ENCODE measurements at regions not wholly inside any gene's neighbourhood (a gene's known extent, or its start where the extent isn't known, plus 50 kb on each side); places are given as distances from the start of the nearest gene placed in this dataset.

GRCh38 chr2:8537562-8538155, 144.2 kb upstream of the ID2 start:
- no peak for DNase-seq
- no peaks in the 10 kb centered on the region for H3K4me1 Mint-ChIP-seq (ENCODE audit: low read depth, unreplicated experiment)

GRCh38 chr2:8538531-8538930, 143.3 kb upstream of the ID2 start:
- Mint-ChIP-seq H3K27me3 (ENCODE audit: unreplicated experiment) (peaks cover 7% of the 10 kb centered on the region), H3K27ac (ENCODE audit: unreplicated experiment) (no peak overlapping the region), H3K4me3 (ENCODE audit: unreplicated experiment) (no peak overlapping the region), H3K4me1 (ENCODE audit: low read depth, unreplicated experiment) (no peaks in the 10 kb centered on the region), H3K9me3 (ENCODE audit: unreplicated experiment) (peaks cover 1% of the 10 kb centered on the region), H3K36me3 (ENCODE audit: unreplicated experiment) (peaks cover 4% of the 10 kb centered on the region)
- TF ChIP-seq, protein P1, sequence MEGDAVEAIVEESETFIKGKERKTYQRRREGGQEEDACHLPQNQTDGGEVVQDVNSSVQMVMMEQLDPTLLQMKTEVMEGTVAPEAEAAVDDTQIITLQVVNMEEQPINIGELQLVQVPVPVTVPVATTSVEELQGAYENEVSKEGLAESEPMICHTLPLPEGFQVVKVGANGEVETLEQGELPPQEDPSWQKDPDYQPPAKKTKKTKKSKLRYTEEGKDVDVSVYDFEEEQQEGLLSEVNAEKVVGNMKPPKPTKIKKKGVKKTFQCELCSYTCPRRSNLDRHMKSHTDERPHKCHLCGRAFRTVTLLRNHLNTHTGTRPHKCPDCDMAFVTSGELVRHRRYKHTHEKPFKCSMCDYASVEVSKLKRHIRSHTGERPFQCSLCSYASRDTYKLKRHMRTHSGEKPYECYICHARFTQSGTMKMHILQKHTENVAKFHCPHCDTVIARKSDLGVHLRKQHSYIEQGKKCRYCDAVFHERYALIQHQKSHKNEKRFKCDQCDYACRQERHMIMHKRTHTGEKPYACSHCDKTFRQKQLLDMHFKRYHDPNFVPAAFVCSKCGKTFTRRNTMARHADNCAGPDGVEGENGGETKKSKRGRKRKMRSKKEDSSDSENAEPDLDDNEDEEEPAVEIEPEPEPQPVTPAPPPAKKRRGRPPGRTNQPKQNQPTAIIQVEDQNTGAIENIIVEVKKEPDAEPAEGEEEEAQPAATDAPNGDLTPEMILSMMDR (IDR thresholded peaks at IDR 0.05; ENCODE audit: partially characterized antibody, unreplicated experiment) = no peak
- DNase-seq = no peak

More at GRCh38 chr2:8537562-8538155, 144.2 kb upstream of the ID2 start:
- Mint-ChIP-seq H3K4me3 (ENCODE audit: unreplicated experiment) (no peak overlapping the region), H3K27ac (ENCODE audit: unreplicated experiment) (no peak overlapping the region), H3K36me3 (ENCODE audit: unreplicated experiment) (peaks cover 4% of the 10 kb centered on the region), H3K9me3 (ENCODE audit: unreplicated experiment) (peaks cover 1% of the 10 kb centered on the region), H3K27me3 (ENCODE audit: unreplicated experiment) (peaks cover 11% of the 10 kb centered on the region)
- TF ChIP-seq, protein P1 (IDR thresholded peaks at IDR 0.05; ENCODE audit: partially characterized antibody, unreplicated experiment) = no peak

DNA sequence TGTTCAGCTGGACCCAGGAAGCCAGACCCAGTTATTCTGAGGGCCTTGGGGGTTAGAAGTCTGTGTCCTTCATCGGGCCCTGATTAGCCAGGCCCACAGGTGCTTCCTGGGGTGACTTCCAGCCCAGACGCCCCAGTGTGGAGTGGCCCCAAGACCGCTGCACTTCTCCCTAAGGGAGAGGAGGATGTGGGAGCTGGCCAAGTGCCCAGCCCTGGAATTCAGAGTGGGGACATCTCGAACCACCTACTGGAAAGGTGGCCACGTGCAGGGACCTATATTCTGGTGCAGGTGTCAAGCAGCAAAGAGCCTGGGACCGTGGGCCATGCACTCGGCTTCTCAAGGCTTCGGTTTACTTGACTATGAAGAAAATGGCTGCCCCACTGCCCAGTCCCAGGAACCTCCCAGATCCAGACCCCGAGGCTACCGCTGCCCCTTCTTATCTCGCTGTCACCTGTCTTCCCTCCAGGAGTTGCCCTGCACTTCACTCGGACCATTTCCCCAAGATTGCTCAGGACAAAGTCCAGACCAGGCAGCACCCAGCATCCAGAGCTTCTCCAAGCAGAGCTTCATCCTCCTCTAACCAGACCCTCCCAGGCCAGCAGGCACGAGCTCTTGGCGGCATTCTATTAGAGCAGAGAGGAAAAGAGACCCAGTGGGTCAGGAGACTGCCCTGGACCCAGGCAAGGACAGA, 142.8 kb upstream of the ID2 start:
- H3K27ac Mint-ChIP-seq (ENCODE audit: unreplicated experiment) = no peak overlapping the region
- H3K9me3 Mint-ChIP-seq (ENCODE audit: unreplicated experiment) = peaks cover 1% of the 10 kb centered on the region
- H3K27me3 Mint-ChIP-seq (ENCODE audit: unreplicated experiment) = peaks cover 6% of the 10 kb centered on the region
- peaks cover 4% of the 10 kb centered on the region for H3K36me3 Mint-ChIP-seq (ENCODE audit: unreplicated experiment)
- H3K4me3 Mint-ChIP-seq (ENCODE audit: unreplicated experiment) = no peak overlapping the region
- TF ChIP-seq, protein P1 (IDR thresholded peaks at IDR 0.05; ENCODE audit: partially characterized antibody, unreplicated experiment) = no peak
- peaks cover 2% of the 10 kb centered on the region for H3K4me1 Mint-ChIP-seq (ENCODE audit: low read depth, unreplicated experiment)
- no peak for DNase-seq

DNA sequence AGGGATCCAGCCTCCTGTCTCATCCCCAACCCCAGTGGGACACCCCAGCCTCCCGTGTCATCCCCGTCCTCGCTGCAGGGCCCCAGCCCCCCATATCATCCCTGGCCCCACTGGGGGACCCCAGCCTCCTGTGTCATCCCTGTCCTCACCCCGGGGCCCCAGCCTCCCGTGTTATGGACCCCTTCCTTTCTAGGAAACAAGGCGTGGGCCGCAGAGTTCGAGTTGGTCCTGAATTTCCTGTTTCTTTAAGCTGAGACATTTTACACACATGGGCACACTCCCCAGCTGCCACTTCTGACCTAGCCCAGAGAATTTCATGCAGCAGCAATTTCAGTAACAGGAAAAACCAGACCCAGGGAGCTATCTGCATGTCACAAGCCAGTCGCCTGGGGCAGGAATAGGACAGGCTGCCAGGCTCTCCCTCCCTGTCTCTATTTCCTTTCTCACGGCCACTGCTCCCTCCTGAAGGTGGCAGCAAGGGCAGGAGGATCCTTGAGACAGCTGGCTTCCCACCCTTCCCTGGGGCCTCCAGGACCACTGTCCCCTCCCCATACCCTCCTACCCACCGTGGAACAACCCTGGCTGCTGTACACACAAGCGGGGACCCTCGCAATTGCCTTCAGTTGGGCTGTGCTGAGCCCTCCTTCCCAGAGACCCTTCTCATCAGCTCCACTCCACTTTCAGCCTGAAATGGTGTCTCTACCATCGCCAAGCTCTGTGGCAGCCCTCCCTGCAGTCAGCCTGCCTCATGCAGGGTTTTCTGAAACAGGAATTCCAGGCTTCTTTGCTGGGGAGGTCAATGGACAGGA, 141.9 kb upstream of the ID2 start:
- Mint-ChIP-seq H3K36me3 (ENCODE audit: unreplicated experiment) (peaks cover 4% of the 10 kb centered on the region), H3K4me3 (ENCODE audit: unreplicated experiment) (no peak overlapping the region), H3K4me1 (ENCODE audit: low read depth, unreplicated experiment) (peaks cover 5% of the 10 kb centered on the region), H3K9me3 (ENCODE audit: unreplicated experiment) (peaks cover 5% of the 10 kb centered on the region), H3K27ac (ENCODE audit: unreplicated experiment) (no peak overlapping the region), H3K27me3 (ENCODE audit: unreplicated experiment) (peaks cover 8% of the 10 kb centered on the region)
- TF ChIP-seq, protein P1 (IDR thresholded peaks at IDR 0.05; ENCODE audit: partially characterized antibody, unreplicated experiment) = no peak
- no peak for DNase-seq
